ENCODE measurements at regions not wholly inside any gene's neighbourhood (a gene's known extent, or its start where the extent isn't known, plus 50 kb on each side); places are given as distances from the start of the nearest gene placed in this dataset.

DNA sequence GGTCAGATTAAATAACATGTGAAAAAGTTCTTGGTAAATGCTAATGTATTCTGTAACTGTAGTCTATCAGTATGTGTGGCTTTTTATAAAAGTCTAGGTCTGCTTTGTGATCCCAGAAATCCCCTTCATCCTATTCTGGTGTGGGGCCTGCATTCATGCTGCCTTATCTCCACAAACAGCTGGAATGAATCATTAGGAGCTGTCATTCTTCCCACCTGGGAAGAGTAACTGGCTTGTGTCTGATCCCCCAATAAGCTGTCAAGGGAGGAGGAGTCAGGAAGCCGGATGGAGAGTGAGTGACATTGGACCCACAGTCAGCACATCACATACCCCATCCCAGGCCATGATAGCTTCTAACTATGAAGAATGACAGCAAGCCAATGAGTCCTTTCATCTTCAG lies 81.1 kb upstream of the EPHA4 start:
- Mint-ChIP-seq H3K9me3 (no peaks in the 10 kb centered on the region), H3K4me3 (no peak overlapping the region), H3K27ac (no peak overlapping the region), H3K27me3 (ENCODE audit: insufficient read depth, low read depth, poor library complexity) (peaks cover 2% of the 10 kb centered on the region), H3K36me3 (ENCODE audit: low read depth) (no peaks in the 10 kb centered on the region; the same call in 2 of the 3 replicates), H3K4me1 (peaks cover 25% of the 10 kb centered on the region; the same call in 2 of the 3 replicates)
- no peaks in the 10 kb centered on the region for H4K20me1 ChIP-seq (replicated peaks; ENCODE audit: insufficient read depth)
- no peak overlapping the region for H2AFZ ChIP-seq
- H3K36me3 ChIP-seq (ENCODE audit: insufficient read depth) = no peaks in the 10 kb centered on the region
- H3F3A ChIP-seq (replicated peaks; ENCODE audit: low read depth) = no peaks in the 10 kb centered on the region
- H3K4me1 ChIP-seq (ENCODE audit: insufficient read depth) = peaks cover 4% of the 10 kb centered on the region
- peaks cover 2% of the 10 kb centered on the region; the same call in 1 of the 2 replicates for H3K9me2 ChIP-seq (ENCODE audit: insufficient read depth)
- H3K27ac ChIP-seq (ENCODE audit: low read depth) = no peak overlapping the region
- no peak for ATAC-seq
- no peak for DNase-seq (ENCODE audit: low spot score)
- H3K79me2 ChIP-seq (replicated peaks; ENCODE audit: insufficient read depth) = no peaks in the 10 kb centered on the region
- H3K4me3 ChIP-seq = no peak overlapping the region
- no peaks in the 10 kb centered on the region for H3K27me3 ChIP-seq (ENCODE audit: insufficient read depth)
- TF ChIP-seq JUNB (IDR thresholded peaks at IDR 0.05; ENCODE audit: unreplicated experiment) (no peak), ZNF114 (CRISPR knock-in tag; IDR thresholded peaks at IDR 0.05) (no peak), POLR2AphosphoS5 (IDR thresholded peaks at IDR 0.05; ENCODE audit: low read depth) (no peak), NANOG (IDR thresholded peaks at IDR 0.05; ENCODE audit: borderline replicate concordance) (no peak), ZNF331 (CRISPR knock-in tag; IDR thresholded peaks at IDR 0.05; ENCODE audit: low read depth) (no peak), EZH2phosphoT487 (IDR thresholded peaks at IDR 0.05; ENCODE audit: unreplicated experiment) (no peak), STAT1 (IDR thresholded peaks at IDR 0.05; ENCODE audit: unreplicated experiment) (no peak), CREB1 (CRISPR knock-in tag; IDR thresholded peaks at IDR 0.05; ENCODE audit: low read depth) (no peak), EZH2 (IDR thresholded peaks at IDR 0.05; ENCODE audit: low read depth, unreplicated experiment) (no peak)
- TF ChIP-seq, protein P1, sequence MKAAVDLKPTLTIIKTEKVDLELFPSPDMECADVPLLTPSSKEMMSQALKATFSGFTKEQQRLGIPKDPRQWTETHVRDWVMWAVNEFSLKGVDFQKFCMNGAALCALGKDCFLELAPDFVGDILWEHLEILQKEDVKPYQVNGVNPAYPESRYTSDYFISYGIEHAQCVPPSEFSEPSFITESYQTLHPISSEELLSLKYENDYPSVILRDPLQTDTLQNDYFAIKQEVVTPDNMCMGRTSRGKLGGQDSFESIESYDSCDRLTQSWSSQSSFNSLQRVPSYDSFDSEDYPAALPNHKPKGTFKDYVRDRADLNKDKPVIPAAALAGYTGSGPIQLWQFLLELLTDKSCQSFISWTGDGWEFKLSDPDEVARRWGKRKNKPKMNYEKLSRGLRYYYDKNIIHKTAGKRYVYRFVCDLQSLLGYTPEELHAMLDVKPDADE (IDR thresholded peaks at IDR 0.05) = no peak
- TF ChIP-seq, protein P2, sequence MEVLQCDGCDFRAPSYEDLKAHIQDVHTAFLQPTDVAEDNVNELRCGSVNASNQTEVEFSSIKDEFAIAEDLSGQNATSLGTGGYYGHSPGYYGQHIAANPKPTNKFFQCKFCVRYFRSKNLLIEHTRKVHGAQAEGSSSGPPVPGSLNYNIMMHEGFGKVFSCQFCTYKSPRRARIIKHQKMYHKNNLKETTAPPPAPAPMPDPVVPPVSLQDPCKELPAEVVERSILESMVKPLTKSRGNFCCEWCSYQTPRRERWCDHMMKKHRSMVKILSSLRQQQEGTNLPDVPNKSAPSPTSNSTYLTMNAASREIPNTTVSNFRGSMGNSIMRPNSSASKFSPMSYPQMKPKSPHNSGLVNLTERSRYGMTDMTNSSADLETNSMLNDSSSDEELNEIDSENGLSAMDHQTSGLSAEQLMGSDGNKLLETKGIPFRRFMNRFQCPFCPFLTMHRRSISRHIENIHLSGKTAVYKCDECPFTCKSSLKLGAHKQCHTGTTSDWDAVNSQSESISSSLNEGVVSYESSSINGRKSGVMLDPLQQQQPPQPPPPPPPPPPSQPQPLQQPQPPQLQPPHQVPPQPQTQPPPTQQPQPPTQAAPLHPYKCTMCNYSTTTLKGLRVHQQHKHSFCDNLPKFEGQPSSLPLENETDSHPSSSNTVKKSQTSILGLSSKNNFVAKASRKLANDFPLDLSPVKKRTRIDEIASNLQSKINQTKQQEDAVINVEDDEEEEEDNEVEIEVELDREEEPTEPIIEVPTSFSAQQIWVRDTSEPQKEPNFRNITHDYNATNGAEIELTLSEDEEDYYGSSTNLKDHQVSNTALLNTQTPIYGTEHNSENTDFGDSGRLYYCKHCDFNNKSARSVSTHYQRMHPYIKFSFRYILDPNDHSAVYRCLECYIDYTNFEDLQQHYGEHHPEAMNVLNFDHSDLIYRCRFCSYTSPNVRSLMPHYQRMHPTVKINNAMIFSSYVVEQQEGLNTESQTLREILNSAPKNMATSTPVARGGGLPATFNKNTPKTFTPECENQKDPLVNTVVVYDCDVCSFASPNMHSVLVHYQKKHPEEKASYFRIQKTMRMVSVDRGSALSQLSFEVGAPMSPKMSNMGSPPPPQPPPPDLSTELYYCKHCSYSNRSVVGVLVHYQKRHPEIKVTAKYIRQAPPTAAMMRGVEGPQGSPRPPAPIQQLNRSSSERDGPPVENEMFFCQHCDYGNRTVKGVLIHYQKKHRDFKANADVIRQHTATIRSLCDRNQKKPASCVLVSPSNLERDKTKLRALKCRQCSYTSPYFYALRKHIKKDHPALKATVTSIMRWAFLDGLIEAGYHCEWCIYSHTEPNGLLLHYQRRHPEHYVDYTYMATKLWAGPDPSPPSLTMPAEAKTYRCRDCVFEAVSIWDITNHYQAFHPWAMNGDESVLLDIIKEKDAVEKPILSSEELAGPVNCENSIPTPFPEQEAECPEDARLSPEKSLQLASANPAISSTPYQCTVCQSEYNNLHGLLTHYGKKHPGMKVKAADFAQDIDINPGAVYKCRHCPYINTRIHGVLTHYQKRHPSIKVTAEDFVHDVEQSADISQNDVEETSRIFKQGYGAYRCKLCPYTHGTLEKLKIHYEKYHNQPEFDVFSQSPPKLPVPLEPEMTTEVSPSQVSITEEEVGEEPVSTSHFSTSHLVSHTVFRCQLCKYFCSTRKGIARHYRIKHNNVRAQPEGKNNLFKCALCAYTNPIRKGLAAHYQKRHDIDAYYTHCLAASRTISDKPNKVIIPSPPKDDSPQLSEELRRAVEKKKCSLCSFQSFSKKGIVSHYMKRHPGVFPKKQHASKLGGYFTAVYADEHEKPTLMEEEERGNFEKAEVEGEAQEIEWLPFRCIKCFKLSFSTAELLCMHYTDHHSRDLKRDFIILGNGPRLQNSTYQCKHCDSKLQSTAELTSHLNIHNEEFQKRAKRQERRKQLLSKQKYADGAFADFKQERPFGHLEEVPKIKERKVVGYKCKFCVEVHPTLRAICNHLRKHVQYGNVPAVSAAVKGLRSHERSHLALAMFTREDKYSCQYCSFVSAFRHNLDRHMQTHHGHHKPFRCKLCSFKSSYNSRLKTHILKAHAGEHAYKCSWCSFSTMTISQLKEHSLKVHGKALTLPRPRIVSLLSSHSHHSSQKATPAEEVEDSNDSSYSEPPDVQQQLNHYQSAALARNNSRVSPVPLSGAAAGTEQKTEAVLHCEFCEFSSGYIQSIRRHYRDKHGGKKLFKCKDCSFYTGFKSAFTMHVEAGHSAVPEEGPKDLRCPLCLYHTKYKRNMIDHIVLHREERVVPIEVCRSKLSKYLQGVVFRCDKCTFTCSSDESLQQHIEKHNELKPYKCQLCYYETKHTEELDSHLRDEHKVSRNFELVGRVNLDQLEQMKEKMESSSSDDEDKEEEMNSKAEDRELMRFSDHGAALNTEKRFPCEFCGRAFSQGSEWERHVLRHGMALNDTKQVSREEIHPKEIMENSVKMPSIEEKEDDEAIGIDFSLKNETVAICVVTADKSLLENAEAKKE (CRISPR knock-in tag; IDR thresholded peaks at IDR 0.05) = no peak
- TF ChIP-seq, protein P3, sequence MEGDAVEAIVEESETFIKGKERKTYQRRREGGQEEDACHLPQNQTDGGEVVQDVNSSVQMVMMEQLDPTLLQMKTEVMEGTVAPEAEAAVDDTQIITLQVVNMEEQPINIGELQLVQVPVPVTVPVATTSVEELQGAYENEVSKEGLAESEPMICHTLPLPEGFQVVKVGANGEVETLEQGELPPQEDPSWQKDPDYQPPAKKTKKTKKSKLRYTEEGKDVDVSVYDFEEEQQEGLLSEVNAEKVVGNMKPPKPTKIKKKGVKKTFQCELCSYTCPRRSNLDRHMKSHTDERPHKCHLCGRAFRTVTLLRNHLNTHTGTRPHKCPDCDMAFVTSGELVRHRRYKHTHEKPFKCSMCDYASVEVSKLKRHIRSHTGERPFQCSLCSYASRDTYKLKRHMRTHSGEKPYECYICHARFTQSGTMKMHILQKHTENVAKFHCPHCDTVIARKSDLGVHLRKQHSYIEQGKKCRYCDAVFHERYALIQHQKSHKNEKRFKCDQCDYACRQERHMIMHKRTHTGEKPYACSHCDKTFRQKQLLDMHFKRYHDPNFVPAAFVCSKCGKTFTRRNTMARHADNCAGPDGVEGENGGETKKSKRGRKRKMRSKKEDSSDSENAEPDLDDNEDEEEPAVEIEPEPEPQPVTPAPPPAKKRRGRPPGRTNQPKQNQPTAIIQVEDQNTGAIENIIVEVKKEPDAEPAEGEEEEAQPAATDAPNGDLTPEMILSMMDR (conservative IDR thresholded peaks at IDR 0.05; ENCODE audit: low read depth in 2 of 2) = no peak
- TF ChIP-seq, protein P4, sequence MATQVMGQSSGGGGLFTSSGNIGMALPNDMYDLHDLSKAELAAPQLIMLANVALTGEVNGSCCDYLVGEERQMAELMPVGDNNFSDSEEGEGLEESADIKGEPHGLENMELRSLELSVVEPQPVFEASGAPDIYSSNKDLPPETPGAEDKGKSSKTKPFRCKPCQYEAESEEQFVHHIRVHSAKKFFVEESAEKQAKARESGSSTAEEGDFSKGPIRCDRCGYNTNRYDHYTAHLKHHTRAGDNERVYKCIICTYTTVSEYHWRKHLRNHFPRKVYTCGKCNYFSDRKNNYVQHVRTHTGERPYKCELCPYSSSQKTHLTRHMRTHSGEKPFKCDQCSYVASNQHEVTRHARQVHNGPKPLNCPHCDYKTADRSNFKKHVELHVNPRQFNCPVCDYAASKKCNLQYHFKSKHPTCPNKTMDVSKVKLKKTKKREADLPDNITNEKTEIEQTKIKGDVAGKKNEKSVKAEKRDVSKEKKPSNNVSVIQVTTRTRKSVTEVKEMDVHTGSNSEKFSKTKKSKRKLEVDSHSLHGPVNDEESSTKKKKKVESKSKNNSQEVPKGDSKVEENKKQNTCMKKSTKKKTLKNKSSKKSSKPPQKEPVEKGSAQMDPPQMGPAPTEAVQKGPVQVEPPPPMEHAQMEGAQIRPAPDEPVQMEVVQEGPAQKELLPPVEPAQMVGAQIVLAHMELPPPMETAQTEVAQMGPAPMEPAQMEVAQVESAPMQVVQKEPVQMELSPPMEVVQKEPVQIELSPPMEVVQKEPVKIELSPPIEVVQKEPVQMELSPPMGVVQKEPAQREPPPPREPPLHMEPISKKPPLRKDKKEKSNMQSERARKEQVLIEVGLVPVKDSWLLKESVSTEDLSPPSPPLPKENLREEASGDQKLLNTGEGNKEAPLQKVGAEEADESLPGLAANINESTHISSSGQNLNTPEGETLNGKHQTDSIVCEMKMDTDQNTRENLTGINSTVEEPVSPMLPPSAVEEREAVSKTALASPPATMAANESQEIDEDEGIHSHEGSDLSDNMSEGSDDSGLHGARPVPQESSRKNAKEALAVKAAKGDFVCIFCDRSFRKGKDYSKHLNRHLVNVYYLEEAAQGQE (IDR thresholded peaks at IDR 0.05; ENCODE audit: unreplicated experiment) = no peak
- H3K4me2 ChIP-seq = no peak overlapping the region
